NCI-H2107 (cell line): ENCODE measurements at regions not wholly inside any gene's neighbourhood (a gene's known extent, or its start where the extent isn't known, plus 50 kb on each side); places are given as distances from the start of the nearest gene placed in this dataset.
"Not testable (repeated sequence)": the region's sequence is repeated elsewhere in the genome, so short reads cannot be mapped to it uniquely, and the experiment has no call there.

ENCODE experiments used
- DNase-seq: peaks from one replicate; lab custom pipeline; 2025; lab: John Stamatoyannopoulos, UW

- DNase-seq = no peak
These were observed 491.2 kb upstream of the TLE4 start for GRCh38 chr9:79080536-79080935.

- DNase-seq = no peak
These were observed 488.1 kb upstream of the TLE4 start for GRCh38 chr9:79083621-79084020.

- no peak for DNase-seq
These were observed 484.6 kb upstream of the TLE4 start for GRCh38 chr9:79087133-79087532.

DNA sequence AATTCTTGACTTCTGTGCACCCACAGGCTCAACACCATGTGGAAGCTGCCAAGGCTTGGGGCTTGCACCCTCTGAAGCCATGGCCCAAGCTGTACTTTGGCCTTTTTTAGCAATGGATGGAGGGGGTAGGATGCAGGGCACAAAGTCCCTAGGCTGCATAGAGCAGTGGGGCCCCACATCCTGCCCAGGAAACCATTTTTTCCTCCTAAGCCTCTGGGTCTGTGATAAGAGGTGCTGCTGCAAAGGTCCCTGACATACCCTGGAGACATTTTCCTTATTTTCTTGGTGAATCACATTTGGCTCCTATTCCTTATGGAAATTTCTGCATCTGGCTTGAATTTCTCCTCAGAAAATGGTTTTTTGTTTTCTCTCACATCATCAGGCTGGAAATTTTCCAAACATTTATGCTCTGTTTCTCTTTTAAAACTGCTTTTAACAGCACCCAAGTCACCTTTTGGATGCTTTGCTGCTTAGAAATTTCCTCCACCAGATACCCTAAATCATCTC, 482.7 kb upstream of the TLE4 start:
- DNase-seq = no peak

DNA sequence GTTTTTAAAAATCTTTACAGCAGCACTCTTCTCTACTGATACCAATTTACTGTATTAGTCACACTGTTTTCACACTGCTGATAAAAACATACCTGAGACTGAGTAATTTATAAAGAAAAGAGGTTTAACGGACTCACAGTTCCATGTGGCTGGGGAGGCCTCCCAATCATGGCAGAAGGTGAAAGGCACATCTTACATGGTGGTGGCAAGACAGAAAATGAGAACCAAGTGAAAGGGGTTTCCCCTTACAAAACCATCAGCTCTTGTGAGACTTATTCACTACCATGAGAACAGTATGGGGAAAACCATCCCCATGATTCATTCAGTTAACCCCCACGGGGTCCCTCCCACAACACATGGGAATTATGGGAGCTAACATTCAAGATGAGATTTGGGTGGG, 481.9 kb upstream of the TLE4 start:
- not testable (repeated sequence) for DNase-seq

- not testable (repeated sequence) for DNase-seq
These were observed 468.5 kb upstream of the TLE4 start for GRCh38 chr9:79103257-79103656.

- no peak for DNase-seq
These were observed 467.5 kb upstream of the TLE4 start for GRCh38 chr9:79104216-79104615.

DNA sequence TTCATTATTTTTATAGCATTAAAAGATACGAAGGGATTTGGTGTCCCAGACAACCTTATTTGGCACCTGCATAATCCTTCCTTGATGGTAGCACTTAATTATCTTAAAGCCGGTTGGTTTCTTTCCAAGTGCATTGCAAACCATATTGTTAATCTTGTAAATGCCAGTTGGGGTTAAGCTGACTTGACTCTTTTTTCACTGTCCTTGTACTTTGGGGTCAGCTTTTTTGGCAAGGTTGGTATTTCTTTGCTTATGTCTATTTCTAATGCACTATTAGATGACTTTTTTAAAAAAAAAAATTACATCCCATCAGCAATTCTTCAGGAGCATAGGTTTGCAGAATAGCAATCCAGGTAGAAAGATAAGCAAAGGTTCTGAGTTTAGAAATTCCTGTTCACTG, 466.8 kb upstream of the TLE4 start:
- DNase-seq = no peak

- DNase-seq = no peak
These were observed 463.7 kb upstream of the TLE4 start for GRCh38 chr9:79107911-79108676.

DNA sequence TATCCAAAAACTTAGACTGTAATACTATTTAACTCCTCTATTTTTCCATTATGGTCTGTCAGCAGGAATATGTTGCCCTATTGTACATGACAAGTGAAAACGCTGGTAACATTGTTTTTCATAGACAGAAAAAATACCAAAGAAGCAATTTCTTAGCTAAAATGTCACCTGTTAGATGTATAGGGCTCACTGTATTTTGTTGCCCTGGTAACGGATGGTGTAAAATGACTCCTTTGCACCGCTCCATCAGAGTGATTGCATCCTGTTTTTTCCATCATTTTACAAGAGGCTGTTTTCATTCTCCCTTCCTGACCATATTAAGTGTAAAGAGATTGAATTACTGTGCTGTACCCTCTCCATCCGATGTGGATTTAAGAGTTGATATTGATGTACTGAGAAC, 460.1 kb upstream of the TLE4 start:
- DNase-seq = no peak

- no peak for DNase-seq
These were observed 456.6 kb upstream of the TLE4 start for GRCh38 chr9:79115176-79115575.

GRCh38 chr9:79116041-79116440, 455.7 kb upstream of the TLE4 start:
- DNase-seq = no peak

GRCh38 chr9:79116709-79117108, 455.1 kb upstream of the TLE4 start:
- DNase-seq = no peak

DNA sequence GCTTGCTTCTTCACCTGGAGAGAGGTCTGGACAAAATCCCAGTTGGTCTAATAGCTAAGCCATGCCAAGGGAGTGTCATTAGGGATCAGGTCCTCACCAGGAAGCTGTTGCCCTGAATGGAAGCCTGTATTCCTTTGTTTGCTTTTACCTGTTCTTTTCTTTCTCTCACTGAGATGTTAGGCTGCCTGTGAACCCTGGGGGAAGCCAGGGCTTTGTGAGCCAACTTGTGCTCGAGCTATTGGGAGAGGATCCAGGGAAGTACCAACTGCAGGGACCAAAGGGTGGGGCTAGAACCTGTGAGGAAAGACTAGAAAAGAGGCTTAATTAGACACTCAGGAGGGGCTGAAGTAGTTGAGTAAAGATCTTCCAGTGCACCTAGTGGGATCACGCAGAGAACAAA, 451.2 kb upstream of the TLE4 start:
- no peak for DNase-seq

- no peak for DNase-seq
These were observed 450.8 kb upstream of the TLE4 start for GRCh38 chr9:79120941-79121340.

DNA sequence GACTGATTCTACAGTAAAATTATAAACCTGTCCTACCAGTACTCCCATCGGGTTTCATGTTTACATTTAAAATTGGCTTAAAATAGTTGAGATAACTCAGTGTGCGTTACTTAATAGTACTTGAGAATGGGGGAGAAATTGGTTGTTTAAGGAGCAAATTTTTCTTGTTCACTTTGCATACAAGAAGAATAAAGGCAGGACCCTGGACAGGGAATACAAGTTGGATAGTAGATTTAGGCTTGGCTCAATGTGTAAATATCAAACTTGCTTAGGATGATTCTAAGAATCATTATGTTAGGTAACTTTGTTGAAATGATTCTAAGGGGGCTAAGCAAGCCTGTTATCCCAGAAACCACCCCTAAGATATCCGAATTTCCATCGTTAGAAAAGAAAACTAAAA, 448.4 kb upstream of the TLE4 start:
- DNase-seq = no peak

- no peak for DNase-seq
These were observed 444.1 kb upstream of the TLE4 start for GRCh38 chr9:79127661-79128060.

GRCh38 chr9:79129865-79130480, 441.8 kb upstream of the TLE4 start:
- DNase-seq = peak; percentile 31

DNA sequence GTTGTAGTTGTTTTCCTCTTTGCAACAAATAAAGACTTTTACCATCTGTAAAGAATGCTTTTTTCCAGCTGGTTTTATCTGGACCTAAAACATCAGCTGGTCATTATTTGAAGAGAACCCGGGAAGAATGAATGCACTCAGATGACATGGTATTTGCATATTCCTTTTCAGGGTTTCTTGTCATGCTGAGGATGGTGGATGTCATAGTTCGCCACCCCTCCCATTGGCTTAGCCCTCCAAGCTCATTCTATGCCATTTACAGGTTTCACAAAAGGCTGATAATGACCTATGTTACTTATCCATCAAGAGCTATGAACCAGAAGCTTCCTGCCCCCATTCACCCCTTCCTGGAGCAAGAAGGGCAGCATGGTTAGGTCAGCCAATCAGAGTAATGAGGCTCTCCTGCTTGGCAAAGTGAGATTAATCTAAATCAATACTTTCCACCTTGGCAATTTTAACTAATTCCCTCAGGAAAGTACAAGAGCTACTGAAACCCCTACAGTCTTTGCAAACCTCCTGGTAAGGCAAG, 440.5 kb upstream of the TLE4 start:
- DNase-seq = no peak

GRCh38 chr9:79131824-79132377, 439.9 kb upstream of the TLE4 start:
- no peak for DNase-seq

DNA sequence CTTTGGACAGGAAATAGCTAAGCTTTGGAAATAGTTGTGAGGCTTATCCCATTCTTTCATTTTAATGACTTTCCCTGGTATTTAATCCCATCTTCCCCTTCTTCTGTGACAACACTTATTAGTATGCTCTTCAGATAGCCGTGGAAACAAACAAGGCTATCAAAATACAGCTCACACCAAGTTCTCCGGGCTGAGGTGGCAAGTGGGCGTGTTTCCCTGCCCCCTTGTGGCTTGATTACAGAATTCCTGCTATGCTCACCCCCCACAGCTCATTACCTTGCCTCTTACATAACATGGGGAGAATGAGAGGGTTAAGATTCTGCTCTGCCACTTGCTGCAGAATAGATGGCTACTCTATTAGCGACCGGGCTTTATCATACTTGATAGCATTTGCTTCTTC, 437.1 kb upstream of the TLE4 start:
- DNase-seq = no peak

GRCh38 chr9:79135681-79136415, 435.9 kb upstream of the TLE4 start:
- no peak for DNase-seq
